Breast epithelium (tissue), 3 donors: ENCODE measurements at regions not wholly inside any gene's neighbourhood (a gene's known extent, or its start where the extent isn't known, plus 50 kb on each side); places are given as distances from the start of the nearest gene placed in this dataset.

ENCODE experiments used
- CTCF ChIP-seq, 3 donors: fragments of 450-650 bp; IDR thresholded peaks; one replicate each; pipeline ENCODE4 v1.5.1; 2016 to 2017; ENCODE audit warnings: antibody characterized with exemption in 3 of 3, mild to moderate bottlenecking in 3 of 3, moderate library complexity in 3 of 3
- POLR2A ChIP-seq: fragments of 450-650 bp; IDR thresholded peaks from one replicate; pipeline ENCODE4 v1.6.1; 2016; ENCODE audit warnings: antibody characterized with exemption, mild to moderate bottlenecking, moderate library complexity

- TF ChIP-seq CTCF (IDR thresholded peaks at IDR 0.05) = no peak
- no peak for TF ChIP-seq POLR2A
Measured at GRCh38 chr6:94769197-94769596, 808.1 kb upstream of the MANEA start.
